Endothelial cell of umbilical vein (primary cell): ENCODE measurements at regions not wholly inside any gene's neighbourhood (a gene's known extent, or its start where the extent isn't known, plus 50 kb on each side); places are given as distances from the start of the nearest gene placed in this dataset.

Source experiments
- BruUV-seq: library from RNA; stranded (reverse); fragments of 400-500 nt; replicated peaks from 2 replicates; lab custom pipeline; 2021; lab: Mats Ljungman, UMichigan
- CTCF ChIA-PET: fragments of 300-600, 350-600 bp; sonication (Branson Sonifier 250); formaldehyde crosslinking; loops from one replicate; lab custom pipeline; 2021; ENCODE audit warnings: antibody characterized with exemption, inconsistent platforms; lab: Charles Lee
- POLR2A ChIA-PET: fragments of 300-600, 350-600 bp; sonication (Branson Sonifier 250); formaldehyde crosslinking; loops from one replicate; lab custom pipeline; 2021; ENCODE audit warnings: antibody characterized with exemption, inconsistent platforms; lab: Charles Lee
- DNase-seq: peaks from one replicate; pipeline ENCODE4 v3.0.0-alpha.2; 2011; ENCODE audit warnings: low read depth, low spot score
- FAIRE-seq: peaks from 2 replicates; lab custom pipeline; 2011; peaks lifted over from hg19 to GRCh38; lab: Jason Lieb, UNC
- H2AFZ ChIP-seq: 2 replicates; pipeline ENCODE4 v1.6.0; 2012; ENCODE audit warnings: low read depth, low read length, control low read depth, inconsistent platforms
- H3K27ac ChIP-seq: 2 replicates; pipeline ENCODE4 v1.5.1; 2011; ENCODE audit warnings: low read depth, mild to moderate bottlenecking, control low read depth, low read length, moderate library complexity; ENCODE audit not compliant: insufficient read depth
- H3K27me3 ChIP-seq, 2 experiments: 2 replicates each; pipeline versions ENCODE4 v1.6.0 to v1.6.1; 2011; ENCODE audit warnings: low read length in 2 of 2, mixed read lengths in 1 of 2; ENCODE audit not compliant: control insufficient read depth in 2 of 2, insufficient read depth in 2 of 2
- H3K36me3 ChIP-seq, 2 experiments: 2 replicates in 1 of 2; 3 replicates in 1 of 2; pipeline ENCODE4 v1.5.1; 2011; ENCODE audit warnings: low read length in 2 of 2, mild to moderate bottlenecking in 1 of 2, moderate library complexity in 1 of 2; ENCODE audit not compliant: control insufficient read depth in 2 of 2, insufficient read depth in 2 of 2; ENCODE audit errors: extremely low read depth in 1 of 2
- H3K4me1 ChIP-seq: 3 replicates; pipeline ENCODE4 v1.5.1; 2011; ENCODE audit warnings: mild to moderate bottlenecking, low read length; ENCODE audit not compliant: control insufficient read depth, insufficient read depth; ENCODE audit errors: extremely low read depth
- H3K4me2 ChIP-seq: 2 replicates; pipeline ENCODE4 v1.6.1; 2011; ENCODE audit warnings: low read length, control low read depth, mixed read lengths; ENCODE audit not compliant: insufficient read depth
- H3K4me3 ChIP-seq, 3 experiments: fragments of 200-600 bp in 1 of 3; sonication (generic), shearing (Covaris generic) in 1 of 3; replicated peaks in 1 of 3; 2 replicates each; pipeline ENCODE4 v1.5.1; 2011 to 2016; ENCODE audit warnings: control low read depth in 3 of 3, low read length in 3 of 3, mild to moderate bottlenecking in 2 of 3, inconsistent platforms in 1 of 3, low read depth in 1 of 3, moderate library complexity in 1 of 3; ENCODE audit not compliant: insufficient read depth in 1 of 3
- H3K79me2 ChIP-seq: 2 replicates; pipeline ENCODE4 v1.6.0; 2012; ENCODE audit warnings: low read length, inconsistent platforms; ENCODE audit not compliant: control insufficient read depth, insufficient read depth
- H3K9ac ChIP-seq: replicated peaks from 2 replicates; pipeline ENCODE3; 2011; ENCODE audit warnings: low read length, control low read depth; ENCODE audit not compliant: insufficient read depth; ENCODE audit errors: extremely low read depth
- H3K9me1 ChIP-seq: replicated peaks from 3 replicates; pipeline ENCODE4 v1.6.0; 2011; ENCODE audit warnings: mild to moderate bottlenecking, low read length; ENCODE audit not compliant: control insufficient read depth, insufficient read depth; ENCODE audit errors: extremely low read depth
- H3K9me3 ChIP-seq: replicated peaks from 2 replicates; pipeline ENCODE4 v1.5.1; 2012; ENCODE audit warnings: low read length, inconsistent platforms; ENCODE audit not compliant: control insufficient read depth, insufficient read depth
- H4K20me1 ChIP-seq: replicated peaks from 2 replicates; pipeline ENCODE3; 2011; ENCODE audit warnings: mild to moderate bottlenecking, low read length; ENCODE audit not compliant: control insufficient read depth, insufficient read depth; ENCODE audit errors: extremely low read depth
- CTCF ChIP-seq, 2 donors: IDR thresholded peaks; 1 replicate in 1 of 2; 2 replicates in 1 of 2; pipeline ENCODE4 v1.5.1; 2011; ENCODE audit warnings: low read length in 2 of 2, mild to moderate bottlenecking in 2 of 2, moderate library complexity in 2 of 2, control low read depth in 1 of 2, inconsistent platforms in 1 of 2, low read depth in 1 of 2; ENCODE audit not compliant: insufficient read depth in 1 of 2; ENCODE audit errors: extremely low read depth in 1 of 2
- EZH2 ChIP-seq: IDR thresholded peaks from 2 replicates; pipeline ENCODE4 v1.6.1; 2012; ENCODE audit warnings: borderline replicate concordance, low read depth, mild to moderate bottlenecking, moderate library complexity, low read length, inconsistent platforms; ENCODE audit not compliant: severe bottlenecking
- FOS ChIP-seq: IDR thresholded peaks from 2 replicates; pipeline ENCODE4 v1.6.1; 2011; ENCODE audit warnings: mild to moderate bottlenecking, low read length, moderate library complexity, borderline replicate concordance; ENCODE audit not compliant: insufficient read depth
- GATA2 ChIP-seq: IDR thresholded peaks from 2 replicates; pipeline ENCODE4 v1.7.0; 2011; ENCODE audit warnings: low read depth, mild to moderate bottlenecking, moderate library complexity, mixed read lengths, low read length; ENCODE audit not compliant: insufficient read length, insufficient read depth
- JUN ChIP-seq: IDR thresholded peaks from 2 replicates; pipeline ENCODE4 v1.6.1; 2011; ENCODE audit warnings: borderline replicate concordance, low read depth; ENCODE audit not compliant: insufficient read length, insufficient read depth
- MAX ChIP-seq: IDR thresholded peaks from 2 replicates; pipeline ENCODE4 v1.6.1; 2011; ENCODE audit not compliant: insufficient read depth, insufficient read length
- MYC ChIP-seq: IDR thresholded peaks from one replicate; pipeline ENCODE4 v1.6.1; 2011; ENCODE audit warnings: mild to moderate bottlenecking, low read depth, low read length
- POLR2A ChIP-seq: IDR thresholded peaks from 2 replicates; pipeline ENCODE4 v1.6.1; 2012; ENCODE audit warnings: low read depth, mild to moderate bottlenecking, control low read depth, low read length
- POLR2AphosphoS5 ChIP-seq: IDR thresholded peaks from 2 replicates; pipeline ENCODE4 v1.6.1; 2012; ENCODE audit warnings: low read depth, mild to moderate bottlenecking, control low read depth, low read length, moderate library complexity; ENCODE audit not compliant: insufficient read depth
- dilution Hi-C: fragments of 300-500 bp; cut with MboI; formaldehyde crosslinking; loops from one replicate; pipeline ENCODE4 v1.15.0; 2019; ENCODE audit warnings: low sequenced_read_pairs; ENCODE audit not compliant: extremely low pct_ligation_motif_present
- intact Hi-C: fragments of 100-400 bp; cut with micrococcal nuclease; formaldehyde crosslinking; loops from one replicate; pipeline ENCODE4 v1.10.0; 2022

GRCh38 chr9:90022474-90022873 is 417.7 kb downstream of the GADD45G start:
- ChIA-PET POLR2A (no interaction called here), CTCF (no interaction called here)
- Histone ChIP-seq H3K27me3 (no peaks in the 10 kb centered on the region), H3K4me2 (no peak overlapping the region), H3K9ac (no peak overlapping the region), H3K27ac (no peak overlapping the region), H3K9me3 (no peaks in the 10 kb centered on the region), H3K79me2 (no peaks in the 10 kb centered on the region), H3K9me1 (no peaks in the 10 kb centered on the region), H2AFZ (no peak overlapping the region), H3K4me1 (no peaks in the 10 kb centered on the region), H3K4me3 (no peak overlapping the region), H3K36me3 (no peaks in the 10 kb centered on the region), H4K20me1 (no peaks in the 10 kb centered on the region)
- intact Hi-C loops (no loop called here), dilution Hi-C loops (no loop called here)
- no peak for TF ChIP-seq MYC
- TF ChIP-seq MAX, result no peak
- TF ChIP-seq POLR2AphosphoS5, result no peak
- no peak for TF ChIP-seq GATA2
- no peak for TF ChIP-seq JUN
- TF ChIP-seq POLR2A, result no peak
- no peak for TF ChIP-seq EZH2
- TF ChIP-seq CTCF (IDR thresholded peaks at IDR 0.05; ENCODE audit: extremely low read depth in 1 of 2, insufficient read depth in 1 of 2, low read depth in 1 of 2, low read length in 2 of 2), result no peak
- no peak for TF ChIP-seq FOS
- BruUV-seq, result no TSS peak
- no peak for DNase-seq
- no peak for FAIRE-seq
